ENCODE measurements at regions not wholly inside any gene's neighbourhood (a gene's known extent, or its start where the extent isn't known, plus 50 kb on each side); places are given as distances from the start of the nearest gene placed in this dataset.
"Not testable (repeated sequence)": the region's sequence is repeated elsewhere in the genome, so short reads cannot be mapped to it uniquely, and the experiment has no call there.

GRCh38 chr4:111433441-111433840 is 711.8 kb upstream of the FAM241A start:
- H3K27me3 ChIP-seq (ENCODE audit: insufficient read depth, low read length, poor library complexity): no peaks in the 10 kb centered on the region
- no peaks in the 10 kb centered on the region for H3K79me2 ChIP-seq (ENCODE audit: insufficient read depth, low read length)
- H3K9ac ChIP-seq (ENCODE audit: low read depth, low read length): no peak overlapping the region
- no peak overlapping the region for H3K27ac ChIP-seq (ENCODE audit: low read length)
- DNase-seq (no peak), ATAC-seq (ENCODE audit: insufficient read depth, low read depth) (no peak)
- no peak overlapping the region for H3K4me2 ChIP-seq (ENCODE audit: insufficient read depth, low read length)
- no peak overlapping the region for H2AFZ ChIP-seq (ENCODE audit: low read depth, low read length)
- no peaks in the 10 kb centered on the region for H3K4me1 ChIP-seq (ENCODE audit: insufficient read depth, low read length)
- no peak for TF ChIP-seq EZH2 (IDR thresholded peaks at IDR 0.05; ENCODE audit: borderline replicate concordance, low read depth, low read length, severe bottlenecking)
- no peaks in the 10 kb centered on the region for H3K36me3 ChIP-seq (ENCODE audit: insufficient read depth, low read length)
- no peaks in the 10 kb centered on the region for H3K9me3 ChIP-seq (ENCODE audit: insufficient read depth, low read length, severe bottlenecking)
- H3K4me3 ChIP-seq (ENCODE audit: low read depth in 1 of 2, low read length in 2 of 2): no peak overlapping the region
- H4K20me1 ChIP-seq (ENCODE audit: insufficient read depth, low read length): no peaks in the 10 kb centered on the region

DNA sequence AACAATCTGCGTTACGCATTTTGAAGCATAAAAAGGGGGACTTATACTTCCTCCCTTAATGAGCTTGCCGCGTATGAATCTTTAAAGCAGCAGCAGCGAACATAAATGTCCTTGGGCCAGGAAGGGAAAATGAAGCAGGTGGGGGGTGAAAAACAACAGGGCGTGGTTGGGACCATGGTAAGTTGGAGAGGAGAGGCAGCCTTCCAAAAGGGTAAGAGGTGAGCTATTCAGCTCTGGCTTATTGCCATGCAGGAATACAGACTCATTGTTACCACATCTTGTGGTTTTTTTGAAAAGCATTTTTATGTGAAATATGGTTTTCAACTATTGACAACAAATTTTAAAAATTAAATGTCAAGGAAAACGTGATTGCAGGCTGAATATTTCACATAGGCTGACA is 710.7 kb upstream of the FAM241A start:
- Histone ChIP-seq H3K9me3 (ENCODE audit: insufficient read depth, low read length, severe bottlenecking) (no peaks in the 10 kb centered on the region), H3K79me2 (ENCODE audit: insufficient read depth, low read length) (no peaks in the 10 kb centered on the region), H2AFZ (ENCODE audit: low read depth, low read length) (no peak overlapping the region)

DNA sequence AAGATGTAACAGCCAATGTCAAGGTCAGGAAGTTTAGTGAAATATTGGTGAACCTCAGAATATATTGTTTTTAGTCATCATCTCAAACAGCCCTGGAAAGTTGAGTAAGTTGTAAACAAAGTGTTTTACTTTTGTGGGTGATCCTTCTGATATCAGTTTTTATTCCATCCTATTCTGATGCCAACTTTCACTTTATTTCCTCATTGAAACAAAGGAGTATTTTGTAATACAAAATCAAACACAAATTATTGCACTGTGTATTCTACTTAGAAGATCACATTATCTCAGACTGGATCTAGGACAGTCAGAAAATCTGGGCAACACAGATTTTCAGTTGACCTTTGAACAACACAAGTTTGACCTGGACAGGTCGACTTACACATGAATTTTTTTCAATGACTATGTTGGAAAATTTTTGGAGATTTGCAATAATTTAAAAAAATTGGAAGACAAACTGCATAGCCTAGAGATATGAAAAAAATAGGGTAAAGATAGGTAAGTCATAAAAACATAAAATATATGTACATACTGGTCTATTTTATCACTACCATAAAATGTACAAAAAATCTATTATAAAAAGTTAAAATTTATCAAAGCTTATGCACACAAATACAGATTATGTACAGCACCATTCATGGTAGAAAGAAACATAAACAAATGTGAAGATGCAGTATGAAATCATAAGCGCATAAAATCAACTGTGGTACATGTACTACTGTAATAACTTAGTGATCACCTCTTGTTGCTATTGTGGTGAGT is 709.1 kb upstream of the FAM241A start:
- no peak for ATAC-seq (ENCODE audit: insufficient read depth, low read depth)
- no peaks in the 10 kb centered on the region for H3K4me1 ChIP-seq (ENCODE audit: insufficient read depth, low read length)
- H3K9ac ChIP-seq (ENCODE audit: low read depth, low read length): no peak overlapping the region
- H3K79me2 ChIP-seq (ENCODE audit: insufficient read depth, low read length): no peaks in the 10 kb centered on the region
- H3K4me2 ChIP-seq (ENCODE audit: insufficient read depth, low read length): no peak overlapping the region
- no peaks in the 10 kb centered on the region for H3K9me3 ChIP-seq (ENCODE audit: insufficient read depth, low read length, severe bottlenecking)
- no peaks in the 10 kb centered on the region for H4K20me1 ChIP-seq (ENCODE audit: insufficient read depth, low read length)
- no peak overlapping the region for H3K27ac ChIP-seq (ENCODE audit: low read length)
- TF ChIP-seq, protein P1, sequence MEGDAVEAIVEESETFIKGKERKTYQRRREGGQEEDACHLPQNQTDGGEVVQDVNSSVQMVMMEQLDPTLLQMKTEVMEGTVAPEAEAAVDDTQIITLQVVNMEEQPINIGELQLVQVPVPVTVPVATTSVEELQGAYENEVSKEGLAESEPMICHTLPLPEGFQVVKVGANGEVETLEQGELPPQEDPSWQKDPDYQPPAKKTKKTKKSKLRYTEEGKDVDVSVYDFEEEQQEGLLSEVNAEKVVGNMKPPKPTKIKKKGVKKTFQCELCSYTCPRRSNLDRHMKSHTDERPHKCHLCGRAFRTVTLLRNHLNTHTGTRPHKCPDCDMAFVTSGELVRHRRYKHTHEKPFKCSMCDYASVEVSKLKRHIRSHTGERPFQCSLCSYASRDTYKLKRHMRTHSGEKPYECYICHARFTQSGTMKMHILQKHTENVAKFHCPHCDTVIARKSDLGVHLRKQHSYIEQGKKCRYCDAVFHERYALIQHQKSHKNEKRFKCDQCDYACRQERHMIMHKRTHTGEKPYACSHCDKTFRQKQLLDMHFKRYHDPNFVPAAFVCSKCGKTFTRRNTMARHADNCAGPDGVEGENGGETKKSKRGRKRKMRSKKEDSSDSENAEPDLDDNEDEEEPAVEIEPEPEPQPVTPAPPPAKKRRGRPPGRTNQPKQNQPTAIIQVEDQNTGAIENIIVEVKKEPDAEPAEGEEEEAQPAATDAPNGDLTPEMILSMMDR (IDR thresholded peaks at IDR 0.05; ENCODE audit: borderline replicate concordance, extremely low read depth, low read length, poor library complexity, severe bottlenecking): no peak
- TF ChIP-seq EZH2 (IDR thresholded peaks at IDR 0.05; ENCODE audit: borderline replicate concordance, low read depth, low read length, severe bottlenecking): no peak
- H3K4me3 ChIP-seq (ENCODE audit: low read depth in 1 of 2, low read length in 2 of 2): no peak overlapping the region
- no peak overlapping the region for H2AFZ ChIP-seq (ENCODE audit: low read depth, low read length)
- no peaks in the 10 kb centered on the region for H3K36me3 ChIP-seq (ENCODE audit: insufficient read depth, low read length)
- no peak for DNase-seq
- H3K27me3 ChIP-seq (ENCODE audit: insufficient read depth, low read length, poor library complexity): no peaks in the 10 kb centered on the region

More for the DNA sequence above, 710.7 kb upstream of the FAM241A start:
- H3K9ac ChIP-seq (ENCODE audit: low read depth, low read length): no peak overlapping the region
- H3K27me3 ChIP-seq (ENCODE audit: insufficient read depth, low read length, poor library complexity): no peaks in the 10 kb centered on the region
- no peak overlapping the region for H3K27ac ChIP-seq (ENCODE audit: low read length)
- H3K4me1 ChIP-seq (ENCODE audit: insufficient read depth, low read length): no peaks in the 10 kb centered on the region
- no peak for TF ChIP-seq EZH2 (IDR thresholded peaks at IDR 0.05; ENCODE audit: borderline replicate concordance, low read depth, low read length, severe bottlenecking)
- ATAC-seq (ENCODE audit: insufficient read depth, low read depth) (no peak), DNase-seq (no peak)
- no peak overlapping the region for H3K4me2 ChIP-seq (ENCODE audit: insufficient read depth, low read length)
- H3K36me3 ChIP-seq (ENCODE audit: insufficient read depth, low read length): no peaks in the 10 kb centered on the region
- no peak overlapping the region for H3K4me3 ChIP-seq (ENCODE audit: low read depth in 1 of 2, low read length in 2 of 2)
- H4K20me1 ChIP-seq (ENCODE audit: insufficient read depth, low read length): no peaks in the 10 kb centered on the region

DNA sequence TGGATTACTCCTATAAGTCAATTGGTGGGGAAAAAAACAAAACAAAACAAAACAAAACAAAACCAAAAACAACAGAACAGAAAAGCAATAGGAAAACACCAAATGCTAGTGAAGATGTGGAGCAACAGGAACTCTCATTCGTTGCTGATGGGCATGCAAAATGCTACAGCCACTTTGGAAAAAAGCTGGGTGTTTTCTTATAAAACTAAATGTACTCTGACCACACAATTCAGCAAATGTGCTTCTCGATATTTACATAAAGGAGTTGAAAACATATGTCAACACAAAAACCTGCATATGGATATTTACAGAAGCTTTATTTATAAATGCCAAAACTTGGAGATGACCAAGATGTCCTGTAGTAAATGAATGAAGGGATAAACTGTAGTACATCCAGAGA is 703.6 kb upstream of the FAM241A start:
- no peak overlapping the region for H3K4me3 ChIP-seq (ENCODE audit: low read depth in 1 of 2, low read length in 2 of 2)
- no peaks in the 10 kb centered on the region for H4K20me1 ChIP-seq (ENCODE audit: insufficient read depth, low read length)
- H3K9ac ChIP-seq (ENCODE audit: low read depth, low read length): no peak overlapping the region
- H3K36me3 ChIP-seq (ENCODE audit: insufficient read depth, low read length): no peaks in the 10 kb centered on the region
- no peaks in the 10 kb centered on the region for H3K4me1 ChIP-seq (ENCODE audit: insufficient read depth, low read length)
- ATAC-seq (ENCODE audit: insufficient read depth, low read depth): no peak
- TF ChIP-seq, protein P1 (IDR thresholded peaks at IDR 0.05; ENCODE audit: borderline replicate concordance, extremely low read depth, low read length, poor library complexity, severe bottlenecking): no peak
- TF ChIP-seq EZH2 (IDR thresholded peaks at IDR 0.05; ENCODE audit: borderline replicate concordance, low read depth, low read length, severe bottlenecking): no peak
- H3K79me2 ChIP-seq (ENCODE audit: insufficient read depth, low read length): no peaks in the 10 kb centered on the region
- no peaks in the 10 kb centered on the region for H3K9me3 ChIP-seq (ENCODE audit: insufficient read depth, low read length, severe bottlenecking)
- no peaks in the 10 kb centered on the region for H3K27me3 ChIP-seq (ENCODE audit: insufficient read depth, low read length, poor library complexity)
- no peak overlapping the region for H3K27ac ChIP-seq (ENCODE audit: low read length)
- no peak for DNase-seq
- no peak overlapping the region for H3K4me2 ChIP-seq (ENCODE audit: insufficient read depth, low read length)
- no peak overlapping the region for H2AFZ ChIP-seq (ENCODE audit: low read depth, low read length)

DNA sequence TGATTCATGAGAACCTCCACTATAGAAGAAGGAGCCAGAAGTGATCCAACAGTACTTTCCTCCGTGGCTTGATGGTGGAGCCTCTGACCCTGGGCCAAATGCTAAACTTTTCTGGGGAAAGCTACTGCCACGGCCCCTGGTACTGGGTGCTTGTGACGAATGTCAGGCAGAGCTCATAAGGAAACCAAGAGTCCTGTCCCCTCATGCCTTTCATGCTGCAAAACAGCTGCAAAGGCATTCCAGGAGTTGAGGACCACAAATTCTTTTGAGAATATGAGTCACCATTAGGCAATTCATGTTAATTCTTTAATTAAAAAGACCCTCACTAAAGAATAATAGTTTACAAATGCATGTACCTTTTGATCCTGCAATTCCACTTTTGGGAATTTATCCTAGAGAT is 700.4 kb upstream of the FAM241A start:
- not testable (repeated sequence) for H3K79me2 ChIP-seq (ENCODE audit: insufficient read depth, low read length); H3K9me3 ChIP-seq (ENCODE audit: insufficient read depth, low read length, severe bottlenecking); H3K9ac ChIP-seq (ENCODE audit: low read depth, low read length); H3K36me3 ChIP-seq (ENCODE audit: insufficient read depth, low read length); H3K4me1 ChIP-seq (ENCODE audit: insufficient read depth, low read length); DNase-seq; H3K27ac ChIP-seq (ENCODE audit: low read length); H3K4me3 ChIP-seq (ENCODE audit: low read depth in 1 of 2, low read length in 2 of 2); H4K20me1 ChIP-seq (ENCODE audit: insufficient read depth, low read length); H3K27me3 ChIP-seq (ENCODE audit: insufficient read depth, low read length, poor library complexity); H2AFZ ChIP-seq (ENCODE audit: low read depth, low read length); ATAC-seq (ENCODE audit: insufficient read depth, low read depth); H3K4me2 ChIP-seq (ENCODE audit: insufficient read depth, low read length)

Data from DND-41 (cell line).